ENCODE measurements at regions not wholly inside any gene's neighbourhood (a gene's known extent, or its start where the extent isn't known, plus 50 kb on each side); places are given as distances from the start of the nearest gene placed in this dataset.

DNA sequence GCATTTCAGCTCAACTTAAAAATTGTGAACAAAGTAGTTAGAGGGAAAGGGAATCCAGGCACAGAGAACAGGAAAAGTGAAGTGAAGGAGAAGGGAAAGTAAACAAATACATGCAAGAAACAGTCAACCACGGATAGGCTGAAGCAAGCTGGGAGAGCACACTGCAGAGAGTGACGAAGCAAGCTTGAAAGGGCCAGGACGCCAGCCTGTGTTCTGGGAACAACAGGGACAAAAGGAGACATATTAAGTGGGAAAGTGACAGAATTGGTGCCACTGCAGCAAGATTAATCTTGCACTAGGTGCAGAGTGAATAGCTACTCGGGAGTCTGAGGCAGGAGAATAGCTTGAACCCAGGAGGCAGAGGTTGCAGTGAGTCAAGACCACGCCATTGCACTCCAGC lies 197.3 kb downstream of the SOX11 start (continued):
- TF ChIP-seq SIN3A (conservative IDR thresholded peaks at IDR 0.05 in 1 of 2, IDR thresholded peaks at IDR 0.05 in 1 of 2; ENCODE audit: low read depth in 1 of 2, low read length in 2 of 2) (no peak), FOSL1 (IDR thresholded peaks at IDR 0.05; ENCODE audit: insufficient read depth, low read depth, low read length) (no peak), RXRA (IDR thresholded peaks at IDR 0.05; ENCODE audit: insufficient read depth, low read depth, low read length) (no peak)
- TF ChIP-seq, protein P1, sequence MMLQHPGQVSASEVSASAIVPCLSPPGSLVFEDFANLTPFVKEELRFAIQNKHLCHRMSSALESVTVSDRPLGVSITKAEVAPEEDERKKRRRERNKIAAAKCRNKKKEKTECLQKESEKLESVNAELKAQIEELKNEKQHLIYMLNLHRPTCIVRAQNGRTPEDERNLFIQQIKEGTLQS (IDR thresholded peaks at IDR 0.05; ENCODE audit: insufficient read depth, low read depth, low read length) = no peak

Data from H1 (cell line).